ENCODE measurements at regions not wholly inside any gene's neighbourhood (a gene's known extent, or its start where the extent isn't known, plus 50 kb on each side); places are given as distances from the start of the nearest gene placed in this dataset.

GRCh38 chr5:173721601-173722232 lies 105.3 kb upstream of the BOD1 start:
- Mint-ChIP-seq H3K27me3 (peaks cover 7% of the 10 kb centered on the region), H3K4me3 (no peak overlapping the region), H3K27ac (no peak overlapping the region)

GRCh38 chr5:173726846-173727557 lies 110.6 kb upstream of the BOD1 start:
- Mint-ChIP-seq H3K4me1 (ENCODE audit: low read depth) (peaks cover 3% of the 10 kb centered on the region), H3K36me3 (ENCODE audit: low read depth) (no peaks in the 10 kb centered on the region), H3K4me3 (no peak overlapping the region), H3K27ac (no peak overlapping the region), H3K9me3 (no peaks in the 10 kb centered on the region), H3K27me3 (peaks cover 4% of the 10 kb centered on the region)

More at GRCh38 chr5:173721601-173722232, 105.3 kb upstream of the BOD1 start:
- Mint-ChIP-seq H3K36me3 (ENCODE audit: low read depth) (no peaks in the 10 kb centered on the region), H3K9me3 (no peaks in the 10 kb centered on the region), H3K4me1 (ENCODE audit: low read depth) (peaks cover 3% of the 10 kb centered on the region)

GRCh38 chr5:173727839-173728778 lies 111.7 kb upstream of the BOD1 start:
- H3K9me3 Mint-ChIP-seq = no peaks in the 10 kb centered on the region
- no peak overlapping the region for H3K4me3 Mint-ChIP-seq
- H3K27me3 Mint-ChIP-seq = peaks cover 4% of the 10 kb centered on the region
- H3K4me1 Mint-ChIP-seq (ENCODE audit: low read depth) = peaks cover 3% of the 10 kb centered on the region
- H3K27ac Mint-ChIP-seq = no peak overlapping the region
- no peaks in the 10 kb centered on the region for H3K36me3 Mint-ChIP-seq (ENCODE audit: low read depth)

GRCh38 chr5:173729079-173729765 lies 112.8 kb upstream of the BOD1 start:
- peaks cover 4% of the 10 kb centered on the region for H3K27me3 Mint-ChIP-seq
- no peaks in the 10 kb centered on the region for H3K9me3 Mint-ChIP-seq
- H3K27ac Mint-ChIP-seq = no peak overlapping the region
- peaks cover 3% of the 10 kb centered on the region for H3K4me1 Mint-ChIP-seq (ENCODE audit: low read depth)
- no peak overlapping the region for H3K4me3 Mint-ChIP-seq
- no peaks in the 10 kb centered on the region for H3K36me3 Mint-ChIP-seq (ENCODE audit: low read depth)

GRCh38 chr5:173730632-173731298 lies 114.3 kb upstream of the BOD1 start:
- H3K4me1 Mint-ChIP-seq (ENCODE audit: low read depth) = peaks cover 3% of the 10 kb centered on the region
- no peaks in the 10 kb centered on the region for H3K9me3 Mint-ChIP-seq
- no peak overlapping the region for H3K27ac Mint-ChIP-seq
- no peak overlapping the region for H3K4me3 Mint-ChIP-seq
- no peaks in the 10 kb centered on the region for H3K36me3 Mint-ChIP-seq (ENCODE audit: low read depth)
- no peaks in the 10 kb centered on the region for H3K27me3 Mint-ChIP-seq

GRCh38 chr5:173733021-173733420 lies 116.6 kb upstream of the BOD1 start:
- Mint-ChIP-seq H3K27ac (no peak overlapping the region), H3K27me3 (no peaks in the 10 kb centered on the region), H3K9me3 (no peaks in the 10 kb centered on the region), H3K4me1 (ENCODE audit: low read depth) (peaks cover 11% of the 10 kb centered on the region), H3K36me3 (ENCODE audit: low read depth) (no peaks in the 10 kb centered on the region), H3K4me3 (no peak overlapping the region)

- no peaks in the 10 kb centered on the region for H3K9me3 Mint-ChIP-seq
- H3K27me3 Mint-ChIP-seq = no peaks in the 10 kb centered on the region
- no peak overlapping the region for H3K4me3 Mint-ChIP-seq
- H3K4me1 Mint-ChIP-seq (ENCODE audit: low read depth) = peaks cover 11% of the 10 kb centered on the region
- no peak overlapping the region for H3K27ac Mint-ChIP-seq
- no peaks in the 10 kb centered on the region for H3K36me3 Mint-ChIP-seq (ENCODE audit: low read depth)
These were observed 117.0 kb upstream of the BOD1 start for GRCh38 chr5:173733425-173733824.

GRCh38 chr5:173733831-173734501 lies 117.5 kb upstream of the BOD1 start:
- peaks cover 11% of the 10 kb centered on the region for H3K4me1 Mint-ChIP-seq (ENCODE audit: low read depth)
- H3K27me3 Mint-ChIP-seq = no peaks in the 10 kb centered on the region
- no peak overlapping the region for H3K27ac Mint-ChIP-seq
- H3K4me3 Mint-ChIP-seq = no peak overlapping the region
- H3K36me3 Mint-ChIP-seq (ENCODE audit: low read depth) = no peaks in the 10 kb centered on the region
- no peaks in the 10 kb centered on the region for H3K9me3 Mint-ChIP-seq

- Mint-ChIP-seq H3K4me3 (no peak overlapping the region), H3K9me3 (no peaks in the 10 kb centered on the region), H3K27me3 (no peaks in the 10 kb centered on the region), H3K4me1 (ENCODE audit: low read depth) (peaks cover 11% of the 10 kb centered on the region), H3K27ac (no peak overlapping the region), H3K36me3 (ENCODE audit: low read depth) (no peaks in the 10 kb centered on the region)
These were observed 118.3 kb upstream of the BOD1 start for GRCh38 chr5:173734716-173735115.

GRCh38 chr5:173735184-173735583 lies 118.7 kb upstream of the BOD1 start:
- H3K36me3 Mint-ChIP-seq (ENCODE audit: low read depth) = no peaks in the 10 kb centered on the region
- no peaks in the 10 kb centered on the region for H3K9me3 Mint-ChIP-seq
- no peak overlapping the region for H3K4me3 Mint-ChIP-seq
- H3K27ac Mint-ChIP-seq = no peak overlapping the region
- H3K4me1 Mint-ChIP-seq (ENCODE audit: low read depth) = peaks cover 11% of the 10 kb centered on the region
- no peaks in the 10 kb centered on the region for H3K27me3 Mint-ChIP-seq

GRCh38 chr5:173735691-173736090 lies 119.2 kb upstream of the BOD1 start:
- no peak overlapping the region for H3K27ac Mint-ChIP-seq

GRCh38 chr5:173736374-173736773 lies 119.9 kb upstream of the BOD1 start:
- Mint-ChIP-seq H3K27ac (no peak overlapping the region), H3K9me3 (no peaks in the 10 kb centered on the region), H3K4me3 (no peak overlapping the region), H3K27me3 (no peaks in the 10 kb centered on the region), H3K36me3 (ENCODE audit: low read depth) (no peaks in the 10 kb centered on the region), H3K4me1 (ENCODE audit: low read depth) (peaks cover 11% of the 10 kb centered on the region)

More at GRCh38 chr5:173735691-173736090, 119.2 kb upstream of the BOD1 start:
- Mint-ChIP-seq H3K27me3 (no peaks in the 10 kb centered on the region), H3K36me3 (ENCODE audit: low read depth) (no peaks in the 10 kb centered on the region), H3K4me3 (no peak overlapping the region), H3K4me1 (ENCODE audit: low read depth) (peaks cover 11% of the 10 kb centered on the region), H3K9me3 (no peaks in the 10 kb centered on the region)

- Mint-ChIP-seq H3K4me3 (no peak overlapping the region), H3K4me1 (ENCODE audit: low read depth) (peaks cover 14% of the 10 kb centered on the region), H3K36me3 (ENCODE audit: low read depth) (no peaks in the 10 kb centered on the region), H3K27me3 (no peaks in the 10 kb centered on the region), H3K27ac (no peak overlapping the region), H3K9me3 (no peaks in the 10 kb centered on the region)
These were observed 120.5 kb upstream of the BOD1 start for GRCh38 chr5:173736923-173737412.
